NCI-H69 (cell line): ENCODE measurements at regions not wholly inside any gene's neighbourhood (a gene's known extent, or its start where the extent isn't known, plus 50 kb on each side); places are given as distances from the start of the nearest gene placed in this dataset.

Experiments used
- DNase-seq: peaks from one replicate; lab custom pipeline; 2025; lab: John Stamatoyannopoulos, UW

GRCh38 chr12:28938056-28938455 is 211.0 kb upstream of the FAR2 start:
- DNase-seq, result no peak

GRCh38 chr12:28938581-28939235 is 210.4 kb upstream of the FAR2 start:
- DNase-seq, result no peak

GRCh38 chr12:28939427-28939826 is 209.7 kb upstream of the FAR2 start:
- DNase-seq, result no peak

- DNase-seq, result no peak
These were observed 207.8 kb upstream of the FAR2 start for GRCh38 chr12:28941248-28941647.

GRCh38 chr12:28946361-28946760 is 202.7 kb upstream of the FAR2 start:
- no peak for DNase-seq

- no peak for DNase-seq
These were observed 200.4 kb upstream of the FAR2 start for GRCh38 chr12:28948685-28949084.

- DNase-seq, result no peak
These were observed 199.9 kb upstream of the FAR2 start for GRCh38 chr12:28949184-28949583.

- no peak for DNase-seq
These were observed 199.0 kb upstream of the FAR2 start for GRCh38 chr12:28950049-28950448.

- DNase-seq, result no peak
These were observed 197.1 kb upstream of the FAR2 start for GRCh38 chr12:28951935-28952334.

- no peak for DNase-seq
These were observed 194.7 kb upstream of the FAR2 start for GRCh38 chr12:28954333-28954732.

- DNase-seq, result no peak
These were observed 193.6 kb upstream of the FAR2 start for GRCh38 chr12:28955491-28955890.

GRCh38 chr12:28955931-28956330 is 193.1 kb upstream of the FAR2 start:
- no peak for DNase-seq

- no peak for DNase-seq
These were observed 190.4 kb upstream of the FAR2 start for GRCh38 chr12:28958553-28959195.

GRCh38 chr12:28961948-28962384 is 187.1 kb upstream of the FAR2 start:
- DNase-seq, result no peak

- no peak for DNase-seq
These were observed 185.5 kb upstream of the FAR2 start for GRCh38 chr12:28963554-28963953.

- no peak for DNase-seq
These were observed 182.9 kb upstream of the FAR2 start for GRCh38 chr12:28966046-28966780.

GRCh38 chr12:28967426-28967825 is 181.7 kb upstream of the FAR2 start:
- DNase-seq, result no peak

GRCh38 chr12:28973491-28973890 is 175.6 kb upstream of the FAR2 start:
- DNase-seq, result no peak

GRCh38 chr12:28974166-28974565 is 174.9 kb upstream of the FAR2 start:
- no peak for DNase-seq

- DNase-seq, result no peak
These were observed 174.2 kb upstream of the FAR2 start for GRCh38 chr12:28974883-28975282.

GRCh38 chr12:28975564-28976340 is 173.3 kb upstream of the FAR2 start:
- no peak for DNase-seq

- DNase-seq, result no peak
These were observed 168.6 kb upstream of the FAR2 start for GRCh38 chr12:28980436-28980835.
